CD8-positive, alpha-beta memory T cell (primary cell): ENCODE measurements at regions not wholly inside any gene's neighbourhood (a gene's known extent, or its start where the extent isn't known, plus 50 kb on each side); places are given as distances from the start of the nearest gene placed in this dataset.

Experiments
- CTCF ChIA-PET: fragments of 350-600 bp; sonication (Branson Sonifier 250); formaldehyde crosslinking; loops from one replicate; lab custom pipeline; 2021; ENCODE audit warnings: antibody characterized with exemption; lab: Charles Lee
- POLR2A ChIA-PET: fragments of 350-600 bp; sonication (Branson Sonifier 250); formaldehyde crosslinking; loops from one replicate; lab custom pipeline; 2021; ENCODE audit warnings: antibody characterized with exemption; lab: Charles Lee
- DNase-seq, 5 donors: peaks; one replicate each; pipeline versions ENCODE4 v3.0.0 to v3.0.0-alpha.2; 2020 to 2022; ENCODE audit warnings: mixed read lengths in 1 of 5
- H3K27ac ChIP-seq: one replicate; pipeline ENCODE4 v1.7.0; 2013; ENCODE audit warnings: low read depth, mild to moderate bottlenecking, low read length, moderate library complexity
- H3K27me3 ChIP-seq: 2 replicates; pipeline ENCODE4 v1.7.0; 2013; ENCODE audit warnings: low read length, mild to moderate bottlenecking; ENCODE audit not compliant: insufficient read depth, poor library complexity, severe bottlenecking
- H3K36me3 ChIP-seq: 2 replicates; pipeline ENCODE4 v1.7.0; 2013; ENCODE audit warnings: mild to moderate bottlenecking, low read length, moderate library complexity; ENCODE audit not compliant: insufficient read depth
- H3K4me1 ChIP-seq: 2 replicates; pipeline ENCODE4 v1.7.0; 2013; ENCODE audit warnings: mild to moderate bottlenecking, low read length, moderate library complexity; ENCODE audit not compliant: insufficient read depth
- H3K4me3 ChIP-seq: 2 replicates; pipeline ENCODE4 v1.7.0; 2013; ENCODE audit warnings: mild to moderate bottlenecking, low read length
- H3K9me3 ChIP-seq: 2 replicates; pipeline ENCODE4 v1.7.0; 2013; ENCODE audit warnings: mild to moderate bottlenecking, low read length
- H3K27ac Mint-ChIP-seq, 8 donors: one replicate each; pipeline ENCODE4 v1.8.0; 2020 to 2021; ENCODE audit warnings: mixed read lengths in 8 of 8, mild to moderate bottlenecking in 6 of 8, inconsistent platforms in 3 of 8, moderate library complexity in 3 of 8
- H3K27me3 Mint-ChIP-seq, 2 donors: one replicate each; pipeline ENCODE4 v1.8.0; 2020 to 2021; ENCODE audit warnings: mixed read lengths in 2 of 2, mild to moderate bottlenecking in 1 of 2, moderate library complexity in 1 of 2
- H3K36me3 Mint-ChIP-seq, 3 donors: one replicate each; pipeline ENCODE4 v1.8.0; 2020 to 2021; ENCODE audit warnings: mixed read lengths in 3 of 3, inconsistent platforms in 1 of 3, mild to moderate bottlenecking in 1 of 3
- H3K4me1 Mint-ChIP-seq, 3 donors: one replicate each; pipeline ENCODE4 v1.8.0; 2020 to 2021; ENCODE audit warnings: mixed read lengths in 3 of 3, inconsistent platforms in 1 of 3, mild to moderate bottlenecking in 1 of 3
- H3K4me3 Mint-ChIP-seq, 7 donors: one replicate each; pipeline ENCODE4 v1.8.0; 2020 to 2021; ENCODE audit warnings: mixed read lengths in 7 of 7, mild to moderate bottlenecking in 6 of 7, moderate library complexity in 4 of 7, inconsistent platforms in 2 of 7
- H3K9me3 Mint-ChIP-seq, 5 donors: one replicate each; pipeline ENCODE4 v1.8.0; 2020 to 2022; ENCODE audit warnings: mixed read lengths in 5 of 5, mild to moderate bottlenecking in 3 of 5, moderate library complexity in 2 of 5, inconsistent platforms in 1 of 5

GRCh38 chr20:4441871-4442270 is 192.8 kb upstream of the ADRA1D start:
- CTCF ChIA-PET: no interaction called here
- Mint-ChIP-seq H3K4me1 (no peaks in the 10 kb centered on the region), H3K36me3 (no peaks in the 10 kb centered on the region), H3K4me3 (no peak overlapping the region), H3K27ac (no peak overlapping the region), H3K9me3 (peaks cover 0 to 3% (median 0%) of the 10 kb centered on the region in 5 donors), H3K27me3 (peaks cover 9 to 16% of the 10 kb centered on the region in 2 donors)
- POLR2A ChIA-PET: no interaction called here
- H3K4me3 ChIP-seq: no peak overlapping the region
- no peak for DNase-seq
- H3K27ac ChIP-seq: no peak overlapping the region
- H3K9me3 ChIP-seq: no peaks in the 10 kb centered on the region
- no peaks in the 10 kb centered on the region for H3K36me3 ChIP-seq
- no peaks in the 10 kb centered on the region for H3K27me3 ChIP-seq
- H3K4me1 ChIP-seq: no peaks in the 10 kb centered on the region

- Histone ChIP-seq H3K27me3 (no peaks in the 10 kb centered on the region), H3K4me3 (no peak overlapping the region), H3K27ac (no peak overlapping the region), H3K4me1 (no peaks in the 10 kb centered on the region), H3K36me3 (no peaks in the 10 kb centered on the region), H3K9me3 (no peaks in the 10 kb centered on the region)
- Mint-ChIP-seq H3K4me1 (no peaks in the 10 kb centered on the region), H3K9me3 (no peaks in the 10 kb centered on the region), H3K27ac (no peak overlapping the region), H3K4me3 (no peak overlapping the region), H3K36me3 (no peaks in the 10 kb centered on the region), H3K27me3 (peaks cover 7 to 16% of the 10 kb centered on the region in 2 donors)
- CTCF ChIA-PET: no interaction called here
- POLR2A ChIA-PET: no interaction called here
- DNase-seq: no peak
These were observed 192.1 kb upstream of the ADRA1D start for GRCh38 chr20:4441191-4441590.

GRCh38 chr20:4439461-4439860 is 190.4 kb upstream of the ADRA1D start:
- Histone ChIP-seq H3K4me3 (no peak overlapping the region), H3K27ac (no peak overlapping the region), H3K9me3 (no peaks in the 10 kb centered on the region), H3K4me1 (no peaks in the 10 kb centered on the region), H3K27me3 (peaks cover 3% of the 10 kb centered on the region), H3K36me3 (no peaks in the 10 kb centered on the region)
- CTCF ChIA-PET: no interaction called here
- H3K9me3 Mint-ChIP-seq: peaks cover 0 to 2% (median 0%) of the 10 kb centered on the region in 5 donors
- POLR2A ChIA-PET: no interaction called here
- no peak for DNase-seq
- no peak overlapping the region for H3K4me3 Mint-ChIP-seq
- H3K4me1 Mint-ChIP-seq: no peaks in the 10 kb centered on the region
- H3K27me3 Mint-ChIP-seq: peaks cover 6 to 25% of the 10 kb centered on the region in 2 donors
- H3K27ac Mint-ChIP-seq: no peak overlapping the region
- H3K36me3 Mint-ChIP-seq: no peaks in the 10 kb centered on the region

GRCh38 chr20:4437131-4437530 is 188.0 kb upstream of the ADRA1D start:
- no peaks in the 10 kb centered on the region for H3K4me1 Mint-ChIP-seq
- POLR2A ChIA-PET: no interaction called here
- H3K36me3 Mint-ChIP-seq: no peaks in the 10 kb centered on the region
- H3K4me3 ChIP-seq: no peak overlapping the region
- H3K9me3 ChIP-seq: no peaks in the 10 kb centered on the region
- H3K27me3 ChIP-seq: peaks cover 3% of the 10 kb centered on the region
- H3K27ac ChIP-seq: no peak overlapping the region
- no peak overlapping the region for H3K27ac Mint-ChIP-seq
- no peaks in the 10 kb centered on the region for H3K4me1 ChIP-seq
- CTCF ChIA-PET: no interaction called here
- no peak for DNase-seq
- H3K27me3 Mint-ChIP-seq: peaks cover 7 to 28% of the 10 kb centered on the region in 2 donors
- no peak overlapping the region for H3K4me3 Mint-ChIP-seq
- peaks cover 0 to 2% (median 0%) of the 10 kb centered on the region in 5 donors for H3K9me3 Mint-ChIP-seq
- H3K36me3 ChIP-seq: no peaks in the 10 kb centered on the region

GRCh38 chr20:4435671-4436455 is 186.8 kb upstream of the ADRA1D start:
- Mint-ChIP-seq H3K36me3 (no peaks in the 10 kb centered on the region), H3K9me3 (peaks cover 0 to 2% (median 0%) of the 10 kb centered on the region in 5 donors), H3K4me1 (no peaks in the 10 kb centered on the region), H3K27me3 (peaks cover 9 to 33% of the 10 kb centered on the region in 2 donors), H3K4me3 (no peak overlapping the region), H3K27ac (no peak overlapping the region)
- Histone ChIP-seq H3K27ac (no peak overlapping the region), H3K4me1 (no peaks in the 10 kb centered on the region), H3K36me3 (no peaks in the 10 kb centered on the region), H3K9me3 (no peaks in the 10 kb centered on the region), H3K27me3 (peaks cover 3% of the 10 kb centered on the region), H3K4me3 (no peak overlapping the region)
- no peak for DNase-seq
- ChIA-PET POLR2A (no interaction called here), CTCF (no interaction called here)

GRCh38 chr20:4435225-4435624 is 186.1 kb upstream of the ADRA1D start:
- Histone ChIP-seq H3K4me1 (no peaks in the 10 kb centered on the region), H3K27me3 (peaks cover 3% of the 10 kb centered on the region), H3K9me3 (no peaks in the 10 kb centered on the region), H3K36me3 (no peaks in the 10 kb centered on the region), H3K27ac (no peak overlapping the region), H3K4me3 (no peak overlapping the region)
- POLR2A ChIA-PET: no interaction called here
- no peak overlapping the region for H3K4me3 Mint-ChIP-seq
- H3K4me1 Mint-ChIP-seq: no peaks in the 10 kb centered on the region
- no peak for DNase-seq
- CTCF ChIA-PET: no interaction called here
- no peaks in the 10 kb centered on the region for H3K36me3 Mint-ChIP-seq
- no peak overlapping the region for H3K27ac Mint-ChIP-seq
- H3K27me3 Mint-ChIP-seq: peaks cover 9 to 33% of the 10 kb centered on the region in 2 donors
- H3K9me3 Mint-ChIP-seq: peaks cover 0 to 2% (median 0%) of the 10 kb centered on the region in 5 donors

GRCh38 chr20:4434681-4435080 is 185.6 kb upstream of the ADRA1D start:
- peaks cover 9 to 33% of the 10 kb centered on the region in 2 donors for H3K27me3 Mint-ChIP-seq
- H3K27ac Mint-ChIP-seq: no peak overlapping the region
- H3K36me3 Mint-ChIP-seq: no peaks in the 10 kb centered on the region
- no peak overlapping the region for H3K4me3 Mint-ChIP-seq
- Histone ChIP-seq H3K4me1 (no peaks in the 10 kb centered on the region), H3K36me3 (no peaks in the 10 kb centered on the region), H3K4me3 (no peak overlapping the region), H3K27ac (no peak overlapping the region), H3K27me3 (peaks cover 3% of the 10 kb centered on the region), H3K9me3 (no peaks in the 10 kb centered on the region)
- H3K9me3 Mint-ChIP-seq: peaks cover 0 to 2% (median 0%) of the 10 kb centered on the region in 5 donors
- H3K4me1 Mint-ChIP-seq: no peaks in the 10 kb centered on the region
- DNase-seq: no peak
- POLR2A ChIA-PET: no interaction called here
- CTCF ChIA-PET: no interaction called here

GRCh38 chr20:4431446-4431845 is 182.4 kb upstream of the ADRA1D start:
- Histone ChIP-seq H3K27ac (no peak overlapping the region), H3K9me3 (no peaks in the 10 kb centered on the region), H3K4me1 (no peaks in the 10 kb centered on the region), H3K4me3 (no peak overlapping the region), H3K27me3 (peaks cover 3% of the 10 kb centered on the region), H3K36me3 (no peaks in the 10 kb centered on the region)
- H3K9me3 Mint-ChIP-seq: peaks cover 0 to 2% (median 0%) of the 10 kb centered on the region in 5 donors
- H3K27me3 Mint-ChIP-seq: peaks cover 9 to 32% of the 10 kb centered on the region in 2 donors
- H3K4me3 Mint-ChIP-seq: no peak overlapping the region
- no peak for DNase-seq
- no peak overlapping the region for H3K27ac Mint-ChIP-seq
- POLR2A ChIA-PET: no interaction called here
- no peaks in the 10 kb centered on the region for H3K36me3 Mint-ChIP-seq
- H3K4me1 Mint-ChIP-seq: no peaks in the 10 kb centered on the region
- CTCF ChIA-PET: no interaction called here
